ENCODE measurements at regions not wholly inside any gene's neighbourhood (a gene's known extent, or its start where the extent isn't known, plus 50 kb on each side); places are given as distances from the start of the nearest gene placed in this dataset.

- Histone ChIP-seq H2AFZ (ENCODE audit: low read length) (no peak overlapping the region), H3F3A (ENCODE audit: insufficient read depth, low read length) (no peaks in the 10 kb centered on the region), H3K4me1 (ENCODE audit: low read length) (no peaks in the 10 kb centered on the region), H3K27ac (ENCODE audit: low read length) (no peak overlapping the region), H3K27me3 (replicated peaks; ENCODE audit: insufficient read depth, low read length) (no peaks in the 10 kb centered on the region), H3K9ac (ENCODE audit: low read length) (no peak overlapping the region), H3K9me3 (replicated peaks; ENCODE audit: insufficient read depth, low read length) (no peaks in the 10 kb centered on the region), H3K79me2 (ENCODE audit: low read length) (no peaks in the 10 kb centered on the region), H3K4me2 (ENCODE audit: low read depth, low read length) (no peak overlapping the region), H4K20me1 (ENCODE audit: insufficient read depth, low read length) (no peaks in the 10 kb centered on the region), H3K36me3 (replicated peaks; ENCODE audit: insufficient read depth, low read length) (no peaks in the 10 kb centered on the region), H3K9me2 (replicated peaks; ENCODE audit: insufficient read depth, low read length) (no peaks in the 10 kb centered on the region), H3K4me3 (ENCODE audit: low read length) (no peak overlapping the region)
- TF ChIP-seq CTCF (IDR thresholded peaks at IDR 0.05; ENCODE audit: low read length) (no peak), EZH2phosphoT487 (IDR thresholded peaks at IDR 0.05; ENCODE audit: low read length) (no peak), EZH2 (optimal IDR thresholded peaks at IDR 0.05; ENCODE audit: low read depth, low read length) (no peak)
- DNase-seq, result no peak
Measured at GRCh38 chr1:81327743-81328142, 473.0 kb upstream of the ADGRL2 start.

GRCh38 chr1:81327103-81327710 lies 473.5 kb upstream of the ADGRL2 start:
- no peaks in the 10 kb centered on the region for H3K9me3 ChIP-seq (replicated peaks; ENCODE audit: insufficient read depth, low read length)

GRCh38 chr1:81326212-81326611 lies 474.5 kb upstream of the ADGRL2 start:
- DNase-seq, result no peak
- Histone ChIP-seq H3K4me3 (ENCODE audit: low read length) (no peak overlapping the region), H3F3A (ENCODE audit: insufficient read depth, low read length) (no peaks in the 10 kb centered on the region), H3K4me2 (ENCODE audit: low read depth, low read length) (no peak overlapping the region), H2AFZ (ENCODE audit: low read length) (no peak overlapping the region), H3K27me3 (replicated peaks; ENCODE audit: insufficient read depth, low read length) (no peaks in the 10 kb centered on the region), H3K9me2 (replicated peaks; ENCODE audit: insufficient read depth, low read length) (no peaks in the 10 kb centered on the region), H3K36me3 (replicated peaks; ENCODE audit: insufficient read depth, low read length) (no peaks in the 10 kb centered on the region), H3K27ac (ENCODE audit: low read length) (no peak overlapping the region), H4K20me1 (ENCODE audit: insufficient read depth, low read length) (no peaks in the 10 kb centered on the region), H3K79me2 (ENCODE audit: low read length) (no peaks in the 10 kb centered on the region), H3K9me3 (replicated peaks; ENCODE audit: insufficient read depth, low read length) (no peaks in the 10 kb centered on the region), H3K9ac (ENCODE audit: low read length) (no peak overlapping the region), H3K4me1 (ENCODE audit: low read length) (no peaks in the 10 kb centered on the region)
- TF ChIP-seq EZH2phosphoT487 (IDR thresholded peaks at IDR 0.05; ENCODE audit: low read length), result no peak
- no peak for TF ChIP-seq CTCF (IDR thresholded peaks at IDR 0.05; ENCODE audit: low read length)

More at GRCh38 chr1:81327103-81327710, 473.5 kb upstream of the ADGRL2 start:
- H3K4me1 ChIP-seq (ENCODE audit: low read length), result no peaks in the 10 kb centered on the region
- H3K79me2 ChIP-seq (ENCODE audit: low read length), result no peaks in the 10 kb centered on the region
- no peaks in the 10 kb centered on the region for H4K20me1 ChIP-seq (ENCODE audit: insufficient read depth, low read length)
- no peaks in the 10 kb centered on the region for H3K27me3 ChIP-seq (replicated peaks; ENCODE audit: insufficient read depth, low read length)
- H3K36me3 ChIP-seq (replicated peaks; ENCODE audit: insufficient read depth, low read length), result no peaks in the 10 kb centered on the region
- H3K9ac ChIP-seq (ENCODE audit: low read length), result no peak overlapping the region
- no peak overlapping the region for H3K4me2 ChIP-seq (ENCODE audit: low read depth, low read length)
- H3K27ac ChIP-seq (ENCODE audit: low read length), result no peak overlapping the region
- no peak for DNase-seq
- no peak overlapping the region for H2AFZ ChIP-seq (ENCODE audit: low read length)
- no peaks in the 10 kb centered on the region for H3F3A ChIP-seq (ENCODE audit: insufficient read depth, low read length)
- H3K9me2 ChIP-seq (replicated peaks; ENCODE audit: insufficient read depth, low read length), result no peaks in the 10 kb centered on the region
- TF ChIP-seq EZH2 (optimal IDR thresholded peaks at IDR 0.05; ENCODE audit: low read depth, low read length), result no peak
- TF ChIP-seq EZH2phosphoT487 (IDR thresholded peaks at IDR 0.05; ENCODE audit: low read length), result no peak
- TF ChIP-seq CTCF (IDR thresholded peaks at IDR 0.05; ENCODE audit: low read length), result no peak
- no peak overlapping the region for H3K4me3 ChIP-seq (ENCODE audit: low read length)

Data from MM.1S (cell line).